ENCODE measurements at regions not wholly inside any gene's neighbourhood (a gene's known extent, or its start where the extent isn't known, plus 50 kb on each side); places are given as distances from the start of the nearest gene placed in this dataset.

DNA sequence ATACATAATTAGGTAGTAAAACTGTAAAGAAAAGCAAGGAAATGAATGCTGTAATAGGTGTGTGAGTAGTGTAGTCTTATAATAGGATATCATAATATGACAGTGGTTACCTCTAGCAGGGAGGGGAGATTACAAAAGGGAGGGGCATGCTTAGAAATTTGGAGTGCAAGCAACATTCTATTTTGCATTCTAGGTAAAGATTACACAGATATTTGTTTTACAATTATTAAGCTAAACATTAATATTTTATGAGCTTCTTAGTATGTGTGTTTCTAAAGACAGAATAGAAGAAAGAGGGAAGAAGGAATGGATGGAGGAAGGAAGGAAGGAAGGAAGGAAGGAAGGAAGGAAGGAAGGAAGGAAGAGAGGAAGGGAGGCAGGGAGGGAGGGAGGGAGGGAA lies 177.9 kb downstream of the PAX3 start (continued):
- TF ChIP-seq, protein P1, sequence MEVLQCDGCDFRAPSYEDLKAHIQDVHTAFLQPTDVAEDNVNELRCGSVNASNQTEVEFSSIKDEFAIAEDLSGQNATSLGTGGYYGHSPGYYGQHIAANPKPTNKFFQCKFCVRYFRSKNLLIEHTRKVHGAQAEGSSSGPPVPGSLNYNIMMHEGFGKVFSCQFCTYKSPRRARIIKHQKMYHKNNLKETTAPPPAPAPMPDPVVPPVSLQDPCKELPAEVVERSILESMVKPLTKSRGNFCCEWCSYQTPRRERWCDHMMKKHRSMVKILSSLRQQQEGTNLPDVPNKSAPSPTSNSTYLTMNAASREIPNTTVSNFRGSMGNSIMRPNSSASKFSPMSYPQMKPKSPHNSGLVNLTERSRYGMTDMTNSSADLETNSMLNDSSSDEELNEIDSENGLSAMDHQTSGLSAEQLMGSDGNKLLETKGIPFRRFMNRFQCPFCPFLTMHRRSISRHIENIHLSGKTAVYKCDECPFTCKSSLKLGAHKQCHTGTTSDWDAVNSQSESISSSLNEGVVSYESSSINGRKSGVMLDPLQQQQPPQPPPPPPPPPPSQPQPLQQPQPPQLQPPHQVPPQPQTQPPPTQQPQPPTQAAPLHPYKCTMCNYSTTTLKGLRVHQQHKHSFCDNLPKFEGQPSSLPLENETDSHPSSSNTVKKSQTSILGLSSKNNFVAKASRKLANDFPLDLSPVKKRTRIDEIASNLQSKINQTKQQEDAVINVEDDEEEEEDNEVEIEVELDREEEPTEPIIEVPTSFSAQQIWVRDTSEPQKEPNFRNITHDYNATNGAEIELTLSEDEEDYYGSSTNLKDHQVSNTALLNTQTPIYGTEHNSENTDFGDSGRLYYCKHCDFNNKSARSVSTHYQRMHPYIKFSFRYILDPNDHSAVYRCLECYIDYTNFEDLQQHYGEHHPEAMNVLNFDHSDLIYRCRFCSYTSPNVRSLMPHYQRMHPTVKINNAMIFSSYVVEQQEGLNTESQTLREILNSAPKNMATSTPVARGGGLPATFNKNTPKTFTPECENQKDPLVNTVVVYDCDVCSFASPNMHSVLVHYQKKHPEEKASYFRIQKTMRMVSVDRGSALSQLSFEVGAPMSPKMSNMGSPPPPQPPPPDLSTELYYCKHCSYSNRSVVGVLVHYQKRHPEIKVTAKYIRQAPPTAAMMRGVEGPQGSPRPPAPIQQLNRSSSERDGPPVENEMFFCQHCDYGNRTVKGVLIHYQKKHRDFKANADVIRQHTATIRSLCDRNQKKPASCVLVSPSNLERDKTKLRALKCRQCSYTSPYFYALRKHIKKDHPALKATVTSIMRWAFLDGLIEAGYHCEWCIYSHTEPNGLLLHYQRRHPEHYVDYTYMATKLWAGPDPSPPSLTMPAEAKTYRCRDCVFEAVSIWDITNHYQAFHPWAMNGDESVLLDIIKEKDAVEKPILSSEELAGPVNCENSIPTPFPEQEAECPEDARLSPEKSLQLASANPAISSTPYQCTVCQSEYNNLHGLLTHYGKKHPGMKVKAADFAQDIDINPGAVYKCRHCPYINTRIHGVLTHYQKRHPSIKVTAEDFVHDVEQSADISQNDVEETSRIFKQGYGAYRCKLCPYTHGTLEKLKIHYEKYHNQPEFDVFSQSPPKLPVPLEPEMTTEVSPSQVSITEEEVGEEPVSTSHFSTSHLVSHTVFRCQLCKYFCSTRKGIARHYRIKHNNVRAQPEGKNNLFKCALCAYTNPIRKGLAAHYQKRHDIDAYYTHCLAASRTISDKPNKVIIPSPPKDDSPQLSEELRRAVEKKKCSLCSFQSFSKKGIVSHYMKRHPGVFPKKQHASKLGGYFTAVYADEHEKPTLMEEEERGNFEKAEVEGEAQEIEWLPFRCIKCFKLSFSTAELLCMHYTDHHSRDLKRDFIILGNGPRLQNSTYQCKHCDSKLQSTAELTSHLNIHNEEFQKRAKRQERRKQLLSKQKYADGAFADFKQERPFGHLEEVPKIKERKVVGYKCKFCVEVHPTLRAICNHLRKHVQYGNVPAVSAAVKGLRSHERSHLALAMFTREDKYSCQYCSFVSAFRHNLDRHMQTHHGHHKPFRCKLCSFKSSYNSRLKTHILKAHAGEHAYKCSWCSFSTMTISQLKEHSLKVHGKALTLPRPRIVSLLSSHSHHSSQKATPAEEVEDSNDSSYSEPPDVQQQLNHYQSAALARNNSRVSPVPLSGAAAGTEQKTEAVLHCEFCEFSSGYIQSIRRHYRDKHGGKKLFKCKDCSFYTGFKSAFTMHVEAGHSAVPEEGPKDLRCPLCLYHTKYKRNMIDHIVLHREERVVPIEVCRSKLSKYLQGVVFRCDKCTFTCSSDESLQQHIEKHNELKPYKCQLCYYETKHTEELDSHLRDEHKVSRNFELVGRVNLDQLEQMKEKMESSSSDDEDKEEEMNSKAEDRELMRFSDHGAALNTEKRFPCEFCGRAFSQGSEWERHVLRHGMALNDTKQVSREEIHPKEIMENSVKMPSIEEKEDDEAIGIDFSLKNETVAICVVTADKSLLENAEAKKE (CRISPR knock-in tag; IDR thresholded peaks at IDR 0.05), result no peak

DNA sequence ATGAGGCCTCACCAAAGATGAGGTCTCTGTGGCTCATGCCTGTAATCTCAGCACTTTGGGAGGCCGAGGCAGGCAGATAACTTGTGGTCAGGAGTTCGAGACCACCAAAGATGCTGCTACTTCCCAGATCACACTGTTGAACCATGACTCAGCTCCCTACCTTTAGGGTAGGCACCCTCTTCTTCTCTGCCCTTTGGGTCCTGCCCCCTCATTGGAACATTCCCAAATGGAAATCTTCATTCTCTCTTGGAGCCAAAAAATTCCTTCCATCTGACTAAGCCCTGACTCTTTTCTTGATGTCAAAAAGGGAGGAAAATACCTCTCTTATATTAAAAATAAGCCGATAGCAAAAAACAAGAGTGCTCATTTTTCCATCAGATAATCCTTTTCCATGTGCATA lies 183.5 kb downstream of the PAX3 start:
- Histone ChIP-seq H3K4me3 (no peak overlapping the region), H3K27me3 (ENCODE audit: insufficient read depth) (no peaks in the 10 kb centered on the region), H3F3A (replicated peaks; ENCODE audit: low read depth) (no peaks in the 10 kb centered on the region), H4K20me1 (replicated peaks; ENCODE audit: insufficient read depth) (no peaks in the 10 kb centered on the region), H3K9me2 (ENCODE audit: insufficient read depth) (no peaks in the 10 kb centered on the region; the same call in 1 of the 2 replicates), H3K79me2 (replicated peaks; ENCODE audit: insufficient read depth) (no peaks in the 10 kb centered on the region), H3K27ac (ENCODE audit: low read depth) (no peak overlapping the region), H3K4me2 (no peak overlapping the region), H2AFZ (no peak overlapping the region), H3K4me1 (ENCODE audit: insufficient read depth) (no peaks in the 10 kb centered on the region), H3K36me3 (ENCODE audit: insufficient read depth) (no peaks in the 10 kb centered on the region)
- Mint-ChIP-seq H3K9me3 (no peaks in the 10 kb centered on the region), H3K4me1 (no peaks in the 10 kb centered on the region), H3K4me3 (no peak overlapping the region), H3K36me3 (ENCODE audit: low read depth) (no peaks in the 10 kb centered on the region), H3K27me3 (ENCODE audit: insufficient read depth, low read depth, poor library complexity) (no peaks in the 10 kb centered on the region), H3K27ac (no peak overlapping the region)
- ATAC-seq, result no peak
- TF ChIP-seq POLR2AphosphoS5 (IDR thresholded peaks at IDR 0.05; ENCODE audit: low read depth), result no peak
- no peak for DNase-seq (ENCODE audit: low spot score)

DNA sequence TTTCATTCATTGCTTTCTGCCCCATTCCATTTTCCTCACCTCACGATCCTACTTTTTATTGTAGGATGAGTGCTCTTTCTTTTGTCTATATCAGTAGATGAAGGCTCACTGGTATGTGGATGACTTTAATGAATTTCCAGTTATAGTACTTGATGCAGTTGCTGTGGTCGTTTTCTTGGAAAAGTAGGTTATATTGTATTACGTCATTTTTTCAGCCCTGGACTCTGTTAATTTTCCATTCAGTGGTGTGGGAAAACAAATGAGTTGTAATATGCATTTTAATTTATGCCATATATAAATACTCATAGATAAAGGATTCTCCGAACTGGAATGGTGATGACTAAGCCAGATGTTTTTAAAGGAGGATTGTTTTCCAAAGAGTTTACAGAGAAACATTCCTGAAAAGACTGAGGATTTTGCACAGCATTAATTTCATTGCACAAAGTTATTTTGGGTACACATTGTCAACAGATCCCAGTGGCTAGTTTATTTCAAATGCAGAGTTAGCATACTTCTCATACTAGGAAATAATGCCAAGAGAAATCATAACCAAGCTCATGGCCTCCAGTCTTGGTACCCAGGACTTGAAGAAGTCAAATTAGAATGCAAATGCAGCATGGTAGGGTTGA lies 189.7 kb downstream of the PAX3 start:
- no peaks in the 10 kb centered on the region for H3K36me3 Mint-ChIP-seq (ENCODE audit: low read depth)
- no peaks in the 10 kb centered on the region for H3K9me3 Mint-ChIP-seq
- no peak overlapping the region for H3K27ac Mint-ChIP-seq
- no peaks in the 10 kb centered on the region for H3K36me3 ChIP-seq (ENCODE audit: insufficient read depth)
- DNase-seq (ENCODE audit: low spot score), result no peak
- no peak overlapping the region for H3K4me3 Mint-ChIP-seq
- H3K4me3 ChIP-seq, result no peak overlapping the region
- H3K27ac ChIP-seq (ENCODE audit: low read depth), result no peak overlapping the region
- 0 out of 2 replicates have a peak, but pooled peaks cover 3% of the 10 kb centered on the region for H3K4me1 ChIP-seq (ENCODE audit: insufficient read depth)
- peaks cover 11% of the 10 kb centered on the region for H3K4me1 Mint-ChIP-seq
- ATAC-seq, result no peak
- H3K27me3 ChIP-seq (ENCODE audit: insufficient read depth), result no peaks in the 10 kb centered on the region
- H4K20me1 ChIP-seq (replicated peaks; ENCODE audit: insufficient read depth), result no peaks in the 10 kb centered on the region
- no peaks in the 10 kb centered on the region for H3F3A ChIP-seq (replicated peaks; ENCODE audit: low read depth)
- H3K4me2 ChIP-seq, result no peak overlapping the region
- H2AFZ ChIP-seq, result no peak overlapping the region
- TF ChIP-seq EZH2phosphoT487 (IDR thresholded peaks at IDR 0.05; ENCODE audit: unreplicated experiment), result no peak
- TF ChIP-seq, protein P2, sequence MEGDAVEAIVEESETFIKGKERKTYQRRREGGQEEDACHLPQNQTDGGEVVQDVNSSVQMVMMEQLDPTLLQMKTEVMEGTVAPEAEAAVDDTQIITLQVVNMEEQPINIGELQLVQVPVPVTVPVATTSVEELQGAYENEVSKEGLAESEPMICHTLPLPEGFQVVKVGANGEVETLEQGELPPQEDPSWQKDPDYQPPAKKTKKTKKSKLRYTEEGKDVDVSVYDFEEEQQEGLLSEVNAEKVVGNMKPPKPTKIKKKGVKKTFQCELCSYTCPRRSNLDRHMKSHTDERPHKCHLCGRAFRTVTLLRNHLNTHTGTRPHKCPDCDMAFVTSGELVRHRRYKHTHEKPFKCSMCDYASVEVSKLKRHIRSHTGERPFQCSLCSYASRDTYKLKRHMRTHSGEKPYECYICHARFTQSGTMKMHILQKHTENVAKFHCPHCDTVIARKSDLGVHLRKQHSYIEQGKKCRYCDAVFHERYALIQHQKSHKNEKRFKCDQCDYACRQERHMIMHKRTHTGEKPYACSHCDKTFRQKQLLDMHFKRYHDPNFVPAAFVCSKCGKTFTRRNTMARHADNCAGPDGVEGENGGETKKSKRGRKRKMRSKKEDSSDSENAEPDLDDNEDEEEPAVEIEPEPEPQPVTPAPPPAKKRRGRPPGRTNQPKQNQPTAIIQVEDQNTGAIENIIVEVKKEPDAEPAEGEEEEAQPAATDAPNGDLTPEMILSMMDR (conservative IDR thresholded peaks at IDR 0.05; ENCODE audit: low read depth in 2 of 2), result no peak
- TF ChIP-seq CREB1 (CRISPR knock-in tag; IDR thresholded peaks at IDR 0.05; ENCODE audit: low read depth), result no peak
- no peak for TF ChIP-seq STAT1 (IDR thresholded peaks at IDR 0.05; ENCODE audit: unreplicated experiment)
- H3K9me2 ChIP-seq (ENCODE audit: insufficient read depth), result no peaks in the 10 kb centered on the region
- no peaks in the 10 kb centered on the region for H3K79me2 ChIP-seq (replicated peaks; ENCODE audit: insufficient read depth)
- no peaks in the 10 kb centered on the region for H3K27me3 Mint-ChIP-seq (ENCODE audit: insufficient read depth, low read depth, poor library complexity)
